ENCODE measurements at regions not wholly inside any gene's neighbourhood (a gene's known extent, or its start where the extent isn't known, plus 50 kb on each side); places are given as distances from the start of the nearest gene placed in this dataset.

DNA sequence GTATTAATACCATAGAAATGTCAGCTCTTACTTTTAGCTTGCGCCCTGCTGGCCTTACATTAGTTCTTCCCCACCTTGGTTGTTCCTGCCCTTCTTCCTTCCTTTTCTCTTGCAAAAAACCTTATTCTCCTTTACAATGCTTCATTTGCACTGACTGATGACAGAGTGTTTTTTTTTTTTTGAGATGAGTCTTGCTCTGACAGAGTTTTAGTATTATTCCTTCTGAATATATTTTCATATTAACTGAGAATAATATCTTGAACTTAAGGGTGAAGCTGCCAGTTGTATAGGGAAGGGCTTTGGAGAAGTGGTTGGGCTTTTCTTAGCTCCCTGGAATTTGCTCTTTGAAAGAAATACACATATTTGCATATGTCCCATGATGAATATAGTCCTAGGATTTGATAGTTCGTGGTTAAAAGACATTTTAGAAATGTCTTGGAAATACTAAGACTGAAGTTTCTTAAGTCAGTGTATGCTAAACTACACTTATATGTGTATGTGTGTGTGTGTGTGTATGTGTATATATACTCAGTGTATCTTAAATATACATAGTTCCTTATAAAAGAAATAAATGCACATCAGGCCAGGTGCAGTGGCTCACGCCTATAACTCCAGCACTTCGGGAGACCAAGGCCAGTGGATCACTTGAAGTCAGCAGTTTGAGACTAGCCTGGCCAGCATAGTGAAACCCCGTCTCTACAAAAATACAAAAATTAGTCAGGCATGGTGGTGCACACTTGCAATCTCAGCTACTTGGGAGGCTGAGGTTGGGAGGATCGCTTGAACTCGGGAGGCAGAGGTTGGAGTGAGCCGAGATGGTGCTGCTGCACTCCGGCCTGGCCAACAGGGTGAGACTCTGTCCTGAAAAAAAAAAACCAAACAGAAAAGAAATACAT lies 216.1 kb upstream of the MYLIP start:
- Histone ChIP-seq H3K9ac (ENCODE audit: low read length) (no peak overlapping the region), H3K4me3 (ENCODE audit: low read depth, low read length) (no peak overlapping the region), H3K23ac (ENCODE audit: low read length) (no peak overlapping the region), H2BK120ac (ENCODE audit: insufficient read depth, low read length, poor library complexity) (no peak overlapping the region), H4K12ac (ENCODE audit: low read depth, low read length) (no peak overlapping the region), H3K27ac (ENCODE audit: low read depth, low read length) (no peak overlapping the region), H3K79me2 (ENCODE audit: control insufficient read depth, insufficient read depth, low read length, poor library complexity) (no peaks in the 10 kb centered on the region), H3K9me3 (ENCODE audit: insufficient read depth, low read depth, low read length) (no peaks in the 10 kb centered on the region), H4K8ac (ENCODE audit: low read depth, low read length) (no peak overlapping the region), H4K91ac (ENCODE audit: low read depth, low read length) (no peak overlapping the region), H3K14ac (ENCODE audit: low read length) (no peak overlapping the region), H3K4ac (ENCODE audit: low read depth, low read length) (no peak overlapping the region), H3K4me1 (ENCODE audit: control insufficient read depth in 1 of 2, insufficient read depth in 2 of 2, low read length in 2 of 2) (peaks cover 8 to 13% of the 10 kb centered on the region in 2 experiments), H3K18ac (ENCODE audit: low read length) (no peak overlapping the region), H3K79me1 (ENCODE audit: low read length) (peaks cover 12% of the 10 kb centered on the region), H2BK5ac (ENCODE audit: low read depth, low read length, poor library complexity) (no peak overlapping the region), H3K4me2 (ENCODE audit: low read length) (no peak overlapping the region), H3K27me3 (ENCODE audit: insufficient read depth, low read length) (no peaks in the 10 kb centered on the region), H2AK5ac (ENCODE audit: low read length) (no peak overlapping the region), H2AFZ (ENCODE audit: insufficient read depth, low read length, poor library complexity) (no peak overlapping the region), H2BK12ac (ENCODE audit: low read length) (no peak overlapping the region), H3K36me3 (ENCODE audit: control insufficient read depth in 1 of 2, insufficient read depth in 2 of 2, low read length in 2 of 2) (no peaks in the 10 kb centered on the region)
- no peak for DNase-seq
- WGBS (ENCODE audit: extremely low coverage, insufficient coverage, insufficient read length) = no CpG with 5 or more reads among the region's 9 CpGs

DNA sequence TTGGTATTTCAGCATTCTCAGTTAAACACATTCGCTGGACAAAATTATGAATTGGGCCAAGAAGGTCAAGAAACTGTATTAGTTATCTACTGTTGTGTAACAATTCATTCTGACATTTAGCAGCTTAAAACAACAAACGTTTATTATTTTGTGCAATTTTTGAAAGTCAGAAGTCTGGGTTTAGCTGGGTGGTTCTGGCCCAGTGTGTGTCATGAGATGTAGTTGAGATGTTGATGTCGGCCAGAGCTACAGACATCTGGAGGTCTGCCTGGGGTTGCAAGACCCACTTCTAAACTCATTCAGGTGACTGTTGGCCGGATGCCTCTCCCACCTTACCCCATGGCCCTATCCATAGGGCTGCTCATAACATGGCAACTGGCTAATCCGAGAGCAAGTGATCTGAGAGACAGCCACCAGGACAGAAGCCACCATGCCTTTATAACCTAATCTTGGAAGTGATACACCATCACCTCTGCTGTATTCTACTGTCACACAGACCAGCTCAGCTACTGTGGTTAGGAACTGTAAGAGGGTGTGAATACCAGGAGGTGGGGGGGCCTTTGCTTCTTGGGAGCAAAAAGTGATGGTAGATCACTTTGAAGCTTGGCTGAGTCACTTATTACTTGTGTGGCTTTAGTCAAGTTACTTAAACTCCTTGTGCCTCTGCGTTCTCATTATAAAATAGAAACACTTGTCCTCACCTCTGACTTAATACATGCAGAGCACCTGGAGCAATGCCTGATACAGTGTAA lies 217.0 kb upstream of the MYLIP start:
- Histone ChIP-seq H3K4ac (ENCODE audit: low read depth, low read length) (no peak overlapping the region), H2BK120ac (ENCODE audit: insufficient read depth, low read length, poor library complexity) (no peak overlapping the region), H3K4me1 (ENCODE audit: control insufficient read depth in 1 of 2, insufficient read depth in 2 of 2, low read length in 2 of 2) (peaks cover 12 to 20% of the 10 kb centered on the region in 2 experiments), H4K12ac (ENCODE audit: low read depth, low read length) (no peak overlapping the region), H3K27me3 (ENCODE audit: insufficient read depth, low read length) (no peaks in the 10 kb centered on the region), H2BK12ac (ENCODE audit: low read length) (peak overlapping the region; percentile 45), H3K23ac (ENCODE audit: low read length) (no peak overlapping the region), H3K79me1 (ENCODE audit: low read length) (peaks cover 15% of the 10 kb centered on the region), H3K9ac (ENCODE audit: low read length) (no peak overlapping the region), H3K14ac (ENCODE audit: low read length) (no peak overlapping the region), H3K4me2 (ENCODE audit: low read length) (no peak overlapping the region), H2BK5ac (ENCODE audit: low read depth, low read length, poor library complexity) (no peak overlapping the region), H3K4me3 (ENCODE audit: low read depth, low read length) (no peak overlapping the region), H3K36me3 (ENCODE audit: control insufficient read depth in 1 of 2, insufficient read depth in 2 of 2, low read length in 2 of 2) (no peaks in the 10 kb centered on the region), H2AK5ac (ENCODE audit: low read length) (no peak overlapping the region), H3K79me2 (ENCODE audit: control insufficient read depth, insufficient read depth, low read length, poor library complexity) (no peaks in the 10 kb centered on the region), H3K27ac (ENCODE audit: low read depth, low read length) (no peak overlapping the region), H3K9me3 (ENCODE audit: insufficient read depth, low read depth, low read length) (no peaks in the 10 kb centered on the region), H2AFZ (ENCODE audit: insufficient read depth, low read length, poor library complexity) (no peak overlapping the region), H4K91ac (ENCODE audit: low read depth, low read length) (no peak overlapping the region), H3K18ac (ENCODE audit: low read length) (no peak overlapping the region), H4K8ac (ENCODE audit: low read depth, low read length) (no peak overlapping the region)
- DNase-seq = no peak
- no CpG with 5 or more reads among the region's 6 CpGs for WGBS (ENCODE audit: extremely low coverage, insufficient coverage, insufficient read length)

DNA sequence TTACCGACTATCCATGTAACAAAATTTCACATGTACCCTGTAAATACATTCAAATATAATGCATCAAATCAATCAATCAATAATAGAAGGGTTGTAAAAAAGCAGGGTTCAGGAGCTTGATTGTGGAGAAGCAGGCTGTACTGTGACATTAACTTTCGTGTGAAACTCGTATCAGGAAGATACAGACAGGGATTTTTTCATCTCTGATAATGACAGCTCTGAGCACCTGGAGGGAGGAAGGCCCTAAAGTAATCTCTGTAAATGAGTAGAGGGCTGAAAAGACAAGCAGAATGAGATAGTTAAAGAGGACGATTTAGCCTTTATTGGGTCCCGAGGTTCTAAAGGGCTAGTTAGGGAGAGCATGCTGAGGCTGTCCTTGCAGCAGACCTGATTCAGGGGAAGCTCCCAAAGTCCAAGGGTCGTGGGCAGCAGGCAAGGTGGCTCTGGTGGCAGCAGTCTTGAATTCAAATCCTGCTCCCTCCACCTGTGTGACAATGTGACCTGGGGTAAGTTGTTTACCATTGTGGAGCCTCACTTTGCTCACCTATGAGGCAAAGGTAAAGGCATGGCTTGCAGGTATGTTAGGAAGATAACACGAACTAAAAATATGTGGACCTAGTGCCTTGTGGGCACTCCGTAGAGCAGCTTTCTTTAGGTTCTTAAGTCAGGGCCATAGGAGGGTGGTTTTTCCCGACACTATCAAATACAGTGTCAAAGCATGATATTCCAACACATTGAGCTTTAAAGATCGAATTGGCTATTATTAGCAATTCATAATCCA lies 219.4 kb upstream of the MYLIP start:
- WGBS (ENCODE audit: extremely low coverage, insufficient coverage, insufficient read length) = no CpG with 5 or more reads among the region's 10 CpGs
- no peak overlapping the region for H4K12ac ChIP-seq (ENCODE audit: low read depth, low read length)
- H3K18ac ChIP-seq (ENCODE audit: low read length) = no peak overlapping the region
- no peak overlapping the region for H3K9ac ChIP-seq (ENCODE audit: low read length)
- no peak overlapping the region for H4K8ac ChIP-seq (ENCODE audit: low read depth, low read length)
- no peak overlapping the region for H3K4me2 ChIP-seq (ENCODE audit: low read length)
- H2AFZ ChIP-seq (ENCODE audit: insufficient read depth, low read length, poor library complexity) = no peak overlapping the region
- peak; percentile 56 to 77 for DNase-seq
- no peak overlapping the region for H3K4ac ChIP-seq (ENCODE audit: low read depth, low read length)
- H2BK120ac ChIP-seq (ENCODE audit: insufficient read depth, low read length, poor library complexity) = no peak overlapping the region
- no peak overlapping the region for H4K91ac ChIP-seq (ENCODE audit: low read depth, low read length)
- no peaks in the 10 kb centered on the region for H3K9me3 ChIP-seq (ENCODE audit: insufficient read depth, low read depth, low read length)
- H3K4me3 ChIP-seq (ENCODE audit: low read depth, low read length) = no peak overlapping the region
- H2BK5ac ChIP-seq (ENCODE audit: low read depth, low read length, poor library complexity) = no peak overlapping the region
- no peak overlapping the region for H3K27ac ChIP-seq (ENCODE audit: low read depth, low read length)
- no peaks in the 10 kb centered on the region for H3K27me3 ChIP-seq (ENCODE audit: insufficient read depth, low read length)
- no peak overlapping the region for H3K23ac ChIP-seq (ENCODE audit: low read length)
- H2BK12ac ChIP-seq (ENCODE audit: low read length) = peak overlapping the region; percentile 14
- no peak overlapping the region for H2AK5ac ChIP-seq (ENCODE audit: low read length)
- H3K14ac ChIP-seq (ENCODE audit: low read length) = peak overlapping the region; percentile 1
- peaks cover 17% of the 10 kb centered on the region for H3K79me1 ChIP-seq (ENCODE audit: low read length)
- no peaks in the 10 kb centered on the region for H3K36me3 ChIP-seq (ENCODE audit: control insufficient read depth in 1 of 2, insufficient read depth in 2 of 2, low read length in 2 of 2)
- no peaks in the 10 kb centered on the region for H3K79me2 ChIP-seq (ENCODE audit: control insufficient read depth, insufficient read depth, low read length, poor library complexity)
- peaks cover 20 to 28% of the 10 kb centered on the region in 2 experiments for H3K4me1 ChIP-seq (ENCODE audit: control insufficient read depth in 1 of 2, insufficient read depth in 2 of 2, low read length in 2 of 2)

DNA sequence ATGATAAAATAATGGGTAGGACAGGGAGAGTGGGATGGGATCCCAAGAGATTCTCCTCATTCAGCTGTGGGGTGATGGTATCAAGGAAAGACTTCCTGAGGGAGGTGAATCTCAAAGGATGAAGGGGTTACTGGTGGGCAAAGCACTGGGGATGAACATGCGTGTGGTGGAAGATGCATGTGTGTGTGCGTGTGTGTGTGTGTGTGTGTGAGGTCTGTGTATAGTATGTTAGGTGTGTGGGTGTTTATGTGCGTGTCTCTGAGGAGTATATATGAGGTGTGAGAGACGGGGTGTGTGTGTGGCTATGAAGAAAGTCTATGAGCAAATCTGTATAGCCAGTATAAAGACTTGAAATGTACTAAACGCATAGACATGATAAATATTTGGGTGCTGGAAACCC lies 220.0 kb upstream of the MYLIP start:
- peak overlapping the region; percentile 67 for H2BK120ac ChIP-seq (ENCODE audit: insufficient read depth, low read length, poor library complexity)
- no peak overlapping the region for H3K4me2 ChIP-seq (ENCODE audit: low read length)
- H3K4me1 ChIP-seq (ENCODE audit: control insufficient read depth in 1 of 2, insufficient read depth in 2 of 2, low read length in 2 of 2) = peaks cover 20 to 28% of the 10 kb centered on the region in 2 experiments
- peak overlapping the region; percentile 93 for H3K18ac ChIP-seq (ENCODE audit: low read length)
- peak overlapping the region; percentile 97 for H2AK5ac ChIP-seq (ENCODE audit: low read length)
- 100% methylated on average over 2 of the region's 5 CpGs for WGBS (ENCODE audit: extremely low coverage, insufficient coverage, insufficient read length)
- H3K27me3 ChIP-seq (ENCODE audit: insufficient read depth, low read length) = no peaks in the 10 kb centered on the region
- peaks cover 17% of the 10 kb centered on the region for H3K79me1 ChIP-seq (ENCODE audit: low read length)
- H3K4me3 ChIP-seq (ENCODE audit: low read depth, low read length) = no peak overlapping the region
- H3K9me3 ChIP-seq (ENCODE audit: insufficient read depth, low read depth, low read length) = no peaks in the 10 kb centered on the region
- H3K79me2 ChIP-seq (ENCODE audit: control insufficient read depth, insufficient read depth, low read length, poor library complexity) = no peaks in the 10 kb centered on the region
- no peak overlapping the region for H4K12ac ChIP-seq (ENCODE audit: low read depth, low read length)
- H4K8ac ChIP-seq (ENCODE audit: low read depth, low read length) = peak overlapping the region; percentile 78
- peak overlapping the region; percentile 84 for H3K27ac ChIP-seq (ENCODE audit: low read depth, low read length)
- H3K23ac ChIP-seq (ENCODE audit: low read length) = no peak overlapping the region
- peak overlapping the region; percentile 76 for H2BK5ac ChIP-seq (ENCODE audit: low read depth, low read length, poor library complexity)
- H2BK12ac ChIP-seq (ENCODE audit: low read length) = peak overlapping the region; percentile 94
- H2AFZ ChIP-seq (ENCODE audit: insufficient read depth, low read length, poor library complexity) = peak overlapping the region; percentile 1
- no peak for DNase-seq
- H4K91ac ChIP-seq (ENCODE audit: low read depth, low read length) = peak overlapping the region; percentile 91
- peak overlapping the region; percentile 92 for H3K14ac ChIP-seq (ENCODE audit: low read length)
- peak overlapping the region; percentile 37 for H3K4ac ChIP-seq (ENCODE audit: low read depth, low read length)
- no peak overlapping the region for H3K9ac ChIP-seq (ENCODE audit: low read length)
- no peaks in the 10 kb centered on the region for H3K36me3 ChIP-seq (ENCODE audit: control insufficient read depth in 1 of 2, insufficient read depth in 2 of 2, low read length in 2 of 2)
